ENCODE measurements at regions not wholly inside any gene's neighbourhood (a gene's known extent, or its start where the extent isn't known, plus 50 kb on each side); places are given as distances from the start of the nearest gene placed in this dataset.

DNA sequence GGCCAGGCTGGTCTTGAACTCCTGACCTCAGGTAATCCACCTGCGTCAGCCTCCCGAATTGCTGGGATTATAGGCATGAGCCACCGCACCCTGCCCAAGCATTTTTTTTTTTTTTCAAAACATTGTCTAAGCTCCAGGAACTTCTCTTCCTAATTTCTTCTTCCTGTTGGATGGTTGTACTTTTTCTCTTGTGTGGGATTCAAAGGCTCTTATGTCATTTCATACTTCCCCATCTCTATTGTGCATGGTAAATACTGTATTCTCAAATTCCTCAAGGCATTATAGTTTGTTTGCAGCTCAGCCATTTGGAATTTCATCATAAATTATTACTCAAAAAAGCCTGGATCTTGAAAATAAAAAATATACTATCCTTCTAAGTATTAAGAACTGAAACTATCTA, 199.1 kb upstream of the GADL1 start:
- no peak for TF ChIP-seq PCBP1 (IDR thresholded peaks at IDR 0.05; ENCODE audit: borderline replicate concordance, low read depth, low read length)
- no peak for TF ChIP-seq JDP2 (CRISPR knock-in tag; IDR thresholded peaks at IDR 0.05; ENCODE audit: borderline replicate concordance)
- TF ChIP-seq ZNF672 (CRISPR knock-in tag; IDR thresholded peaks at IDR 0.05): no peak
- TF ChIP-seq, protein P1, sequence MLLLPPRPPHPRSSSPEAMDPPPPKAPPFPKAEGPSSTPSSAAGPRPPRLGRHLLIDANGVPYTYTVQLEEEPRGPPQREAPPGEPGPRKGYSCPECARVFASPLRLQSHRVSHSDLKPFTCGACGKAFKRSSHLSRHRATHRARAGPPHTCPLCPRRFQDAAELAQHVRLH (CRISPR knock-in tag; IDR thresholded peaks at IDR 0.05; ENCODE audit: borderline replicate concordance, low read depth): no peak
- no peak for TF ChIP-seq HDAC1 (CRISPR knock-in tag; IDR thresholded peaks at IDR 0.05)
- TF ChIP-seq ZNF225 (CRISPR knock-in tag; IDR thresholded peaks at IDR 0.05): no peak
- TF ChIP-seq ZNF350 (CRISPR knock-in tag; IDR thresholded peaks at IDR 0.05; ENCODE audit: borderline replicate concordance, low read depth): no peak
- TF ChIP-seq GZF1 (CRISPR knock-in tag; IDR thresholded peaks at IDR 0.05): no peak
- TF ChIP-seq EP300 (IDR thresholded peaks at IDR 0.05; ENCODE audit: low read depth in 2 of 2, low read length in 2 of 2): no peak
- TF ChIP-seq EP300 (CRISPR knock-in tag; IDR thresholded peaks at IDR 0.05; ENCODE audit: borderline replicate concordance): no peak
- no peak for TF ChIP-seq FOXM1 (CRISPR knock-in tag; IDR thresholded peaks at IDR 0.05)
- TF ChIP-seq ZNF326 (CRISPR knock-in tag; IDR thresholded peaks at IDR 0.05; ENCODE audit: borderline replicate concordance): no peak
- TF ChIP-seq, protein P2, sequence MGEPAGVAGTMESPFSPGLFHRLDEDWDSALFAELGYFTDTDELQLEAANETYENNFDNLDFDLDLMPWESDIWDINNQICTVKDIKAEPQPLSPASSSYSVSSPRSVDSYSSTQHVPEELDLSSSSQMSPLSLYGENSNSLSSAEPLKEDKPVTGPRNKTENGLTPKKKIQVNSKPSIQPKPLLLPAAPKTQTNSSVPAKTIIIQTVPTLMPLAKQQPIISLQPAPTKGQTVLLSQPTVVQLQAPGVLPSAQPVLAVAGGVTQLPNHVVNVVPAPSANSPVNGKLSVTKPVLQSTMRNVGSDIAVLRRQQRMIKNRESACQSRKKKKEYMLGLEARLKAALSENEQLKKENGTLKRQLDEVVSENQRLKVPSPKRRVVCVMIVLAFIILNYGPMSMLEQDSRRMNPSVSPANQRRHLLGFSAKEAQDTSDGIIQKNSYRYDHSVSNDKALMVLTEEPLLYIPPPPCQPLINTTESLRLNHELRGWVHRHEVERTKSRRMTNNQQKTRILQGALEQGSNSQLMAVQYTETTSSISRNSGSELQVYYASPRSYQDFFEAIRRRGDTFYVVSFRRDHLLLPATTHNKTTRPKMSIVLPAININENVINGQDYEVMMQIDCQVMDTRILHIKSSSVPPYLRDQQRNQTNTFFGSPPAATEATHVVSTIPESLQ (CRISPR knock-in tag; conservative IDR thresholded peaks at IDR 0.05): no peak
- no peak for TF ChIP-seq PHF8 (CRISPR knock-in tag; IDR thresholded peaks at IDR 0.05)
- TF ChIP-seq TBX2 (CRISPR knock-in tag; IDR thresholded peaks at IDR 0.05; ENCODE audit: borderline replicate concordance): no peak
- TF ChIP-seq GABPA (IDR thresholded peaks at IDR 0.05; ENCODE audit: low read depth, low read length): no peak
- no peak for TF ChIP-seq GABPA (CRISPR knock-in tag; IDR thresholded peaks at IDR 0.05; ENCODE audit: low read depth)
- TF ChIP-seq, protein P3, sequence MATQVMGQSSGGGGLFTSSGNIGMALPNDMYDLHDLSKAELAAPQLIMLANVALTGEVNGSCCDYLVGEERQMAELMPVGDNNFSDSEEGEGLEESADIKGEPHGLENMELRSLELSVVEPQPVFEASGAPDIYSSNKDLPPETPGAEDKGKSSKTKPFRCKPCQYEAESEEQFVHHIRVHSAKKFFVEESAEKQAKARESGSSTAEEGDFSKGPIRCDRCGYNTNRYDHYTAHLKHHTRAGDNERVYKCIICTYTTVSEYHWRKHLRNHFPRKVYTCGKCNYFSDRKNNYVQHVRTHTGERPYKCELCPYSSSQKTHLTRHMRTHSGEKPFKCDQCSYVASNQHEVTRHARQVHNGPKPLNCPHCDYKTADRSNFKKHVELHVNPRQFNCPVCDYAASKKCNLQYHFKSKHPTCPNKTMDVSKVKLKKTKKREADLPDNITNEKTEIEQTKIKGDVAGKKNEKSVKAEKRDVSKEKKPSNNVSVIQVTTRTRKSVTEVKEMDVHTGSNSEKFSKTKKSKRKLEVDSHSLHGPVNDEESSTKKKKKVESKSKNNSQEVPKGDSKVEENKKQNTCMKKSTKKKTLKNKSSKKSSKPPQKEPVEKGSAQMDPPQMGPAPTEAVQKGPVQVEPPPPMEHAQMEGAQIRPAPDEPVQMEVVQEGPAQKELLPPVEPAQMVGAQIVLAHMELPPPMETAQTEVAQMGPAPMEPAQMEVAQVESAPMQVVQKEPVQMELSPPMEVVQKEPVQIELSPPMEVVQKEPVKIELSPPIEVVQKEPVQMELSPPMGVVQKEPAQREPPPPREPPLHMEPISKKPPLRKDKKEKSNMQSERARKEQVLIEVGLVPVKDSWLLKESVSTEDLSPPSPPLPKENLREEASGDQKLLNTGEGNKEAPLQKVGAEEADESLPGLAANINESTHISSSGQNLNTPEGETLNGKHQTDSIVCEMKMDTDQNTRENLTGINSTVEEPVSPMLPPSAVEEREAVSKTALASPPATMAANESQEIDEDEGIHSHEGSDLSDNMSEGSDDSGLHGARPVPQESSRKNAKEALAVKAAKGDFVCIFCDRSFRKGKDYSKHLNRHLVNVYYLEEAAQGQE (IDR thresholded peaks at IDR 0.05; ENCODE audit: borderline replicate concordance in 1 of 2, low read depth in 1 of 2, low read length in 2 of 2): no peak
- no peaks in the 10 kb centered on the region for H3K79me2 ChIP-seq (ENCODE audit: insufficient read depth, low read length)
- ATAC-seq (no peak), DNase-seq (ENCODE audit: low spot score) (no peak), FAIRE-seq (no peak)
- H3K4me1 ChIP-seq (ENCODE audit: insufficient read depth, low read length): peaks cover 7% of the 10 kb centered on the region
- no peak overlapping the region for H3K4me2 ChIP-seq (ENCODE audit: low read depth, low read length)
- POLR2A ChIA-PET: no interaction called here
- H3K9ac ChIP-seq (ENCODE audit: insufficient read depth, low read depth, low read length): no peak overlapping the region
- no peaks in the 10 kb centered on the region for H3K9me3 ChIP-seq (ENCODE audit: low read length)
- no peak overlapping the region for H3K4me3 ChIP-seq (replicated peaks in 1 of 3; ENCODE audit: insufficient read depth in 1 of 3, low read depth in 2 of 3, low read length in 3 of 3)
- H3K27me3 ChIP-seq (ENCODE audit: control insufficient read depth in 1 of 2, insufficient read depth in 2 of 2, low read length in 2 of 2): no peaks in the 10 kb centered on the region
- BruUV-seq (replicated peaks): no TSS peak
- CTCF ChIA-PET (ENCODE audit: low intra/inter-chr PET ratio, low total read pairs): no interaction called here
- intact Hi-C loops (cut with micrococcal nuclease; ENCODE audit: unreplicated experiment): no loop called here
- no peaks in the 10 kb centered on the region for H4K20me1 ChIP-seq (ENCODE audit: insufficient read depth, low read length)
- no peaks in the 10 kb centered on the region for H3K36me3 ChIP-seq (replicated peaks in 1 of 2; ENCODE audit: control insufficient read depth in 1 of 2, insufficient read depth in 2 of 2, low read length in 2 of 2)
- no peak overlapping the region for H2AFZ ChIP-seq (ENCODE audit: low read length)
- H3K27ac ChIP-seq (ENCODE audit: extremely low read length, insufficient read depth, low read length): no peak overlapping the region
- 60% methylated on average over 3 of the region's 3 CpGs for WGBS (ENCODE audit: low lambda C conversion rate)
- in situ Hi-C loops (cut with HindIII; ENCODE audit: extremely low pct_ligation_motif_present, low pct_unique_long_range_greater_than_20kb): no loop called here

Measured in HepG2 (cell line).